Mesothelial cell of epicardium (in vitro differentiated cells): ENCODE measurements at regions not wholly inside any gene's neighbourhood (a gene's known extent, or its start where the extent isn't known, plus 50 kb on each side); places are given as distances from the start of the nearest gene placed in this dataset.

Experiments used
- DNase-seq, 2 experiments: peaks; one replicate each; pipeline ENCODE4 v3.0.0; 2021; ENCODE audit warnings: low spot score in 2 of 2; ENCODE audit not compliant: unreplicated experiment in 2 of 2
- H3K27ac Mint-ChIP-seq: 2 replicates; pipeline ENCODE4 v1.8.0; 2021; ENCODE audit warnings: mixed read lengths
- H3K27me3 Mint-ChIP-seq: 2 replicates; pipeline ENCODE4 v1.8.0; 2021; ENCODE audit warnings: low read depth, mixed read lengths
- H3K36me3 Mint-ChIP-seq: 2 replicates; pipeline ENCODE4 v1.8.0; 2021; ENCODE audit warnings: mixed read lengths
- H3K4me1 Mint-ChIP-seq: 2 replicates; pipeline ENCODE4 v1.8.0; 2021; ENCODE audit warnings: mixed read lengths
- H3K4me3 Mint-ChIP-seq: 2 replicates; pipeline ENCODE4 v1.8.0; 2021; ENCODE audit warnings: mild to moderate bottlenecking, moderate library complexity, mixed read lengths
- H3K9me3 Mint-ChIP-seq: 2 replicates; pipeline ENCODE4 v1.8.0; 2021; ENCODE audit warnings: mixed read lengths
- TF ChIP-seq, protein P1 (sequence below): fragments of 200-600 bp; sonication (generic); IDR thresholded peaks from one replicate; pipeline ENCODE4 v1.5.0; 2021; ENCODE audit warnings: antibody characterized with exemption; ENCODE audit not compliant: unreplicated experiment

- TF ChIP-seq, protein P1, sequence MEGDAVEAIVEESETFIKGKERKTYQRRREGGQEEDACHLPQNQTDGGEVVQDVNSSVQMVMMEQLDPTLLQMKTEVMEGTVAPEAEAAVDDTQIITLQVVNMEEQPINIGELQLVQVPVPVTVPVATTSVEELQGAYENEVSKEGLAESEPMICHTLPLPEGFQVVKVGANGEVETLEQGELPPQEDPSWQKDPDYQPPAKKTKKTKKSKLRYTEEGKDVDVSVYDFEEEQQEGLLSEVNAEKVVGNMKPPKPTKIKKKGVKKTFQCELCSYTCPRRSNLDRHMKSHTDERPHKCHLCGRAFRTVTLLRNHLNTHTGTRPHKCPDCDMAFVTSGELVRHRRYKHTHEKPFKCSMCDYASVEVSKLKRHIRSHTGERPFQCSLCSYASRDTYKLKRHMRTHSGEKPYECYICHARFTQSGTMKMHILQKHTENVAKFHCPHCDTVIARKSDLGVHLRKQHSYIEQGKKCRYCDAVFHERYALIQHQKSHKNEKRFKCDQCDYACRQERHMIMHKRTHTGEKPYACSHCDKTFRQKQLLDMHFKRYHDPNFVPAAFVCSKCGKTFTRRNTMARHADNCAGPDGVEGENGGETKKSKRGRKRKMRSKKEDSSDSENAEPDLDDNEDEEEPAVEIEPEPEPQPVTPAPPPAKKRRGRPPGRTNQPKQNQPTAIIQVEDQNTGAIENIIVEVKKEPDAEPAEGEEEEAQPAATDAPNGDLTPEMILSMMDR = no peak
- no peaks in the 10 kb centered on the region for H3K27me3 Mint-ChIP-seq
Measured at GRCh38 chr9:3035579-3036332, 191.9 kb upstream of the PUM3 start.

DNA sequence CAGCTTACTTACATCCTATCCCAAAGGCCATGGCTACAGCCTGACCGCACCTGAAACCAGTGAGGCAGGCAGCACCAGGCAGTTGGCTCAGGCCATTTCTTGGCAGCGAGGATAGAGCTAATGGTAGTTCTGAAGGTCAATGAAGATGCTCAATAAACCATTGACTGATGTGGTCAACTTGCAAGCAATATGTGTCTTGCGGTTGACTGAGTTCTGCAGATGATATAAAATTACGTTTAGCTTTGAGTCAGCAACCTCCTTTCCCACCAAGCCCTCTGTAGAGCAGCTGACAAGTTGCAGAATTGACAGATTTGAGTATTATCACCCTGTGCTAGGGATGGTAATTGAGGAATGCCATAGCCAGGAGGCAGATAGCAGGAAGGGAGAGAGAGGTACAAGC is 189.0 kb upstream of the PUM3 start:
- no peak overlapping the region for H3K4me3 Mint-ChIP-seq

More at GRCh38 chr9:3035579-3036332, 191.9 kb upstream of the PUM3 start:
- H3K27ac Mint-ChIP-seq = no peak overlapping the region
- H3K4me3 Mint-ChIP-seq = no peak overlapping the region
- H3K4me1 Mint-ChIP-seq = peaks cover 7% of the 10 kb centered on the region
- no peaks in the 10 kb centered on the region for H3K9me3 Mint-ChIP-seq
- H3K36me3 Mint-ChIP-seq = no peaks in the 10 kb centered on the region
- DNase-seq = no peak

DNA sequence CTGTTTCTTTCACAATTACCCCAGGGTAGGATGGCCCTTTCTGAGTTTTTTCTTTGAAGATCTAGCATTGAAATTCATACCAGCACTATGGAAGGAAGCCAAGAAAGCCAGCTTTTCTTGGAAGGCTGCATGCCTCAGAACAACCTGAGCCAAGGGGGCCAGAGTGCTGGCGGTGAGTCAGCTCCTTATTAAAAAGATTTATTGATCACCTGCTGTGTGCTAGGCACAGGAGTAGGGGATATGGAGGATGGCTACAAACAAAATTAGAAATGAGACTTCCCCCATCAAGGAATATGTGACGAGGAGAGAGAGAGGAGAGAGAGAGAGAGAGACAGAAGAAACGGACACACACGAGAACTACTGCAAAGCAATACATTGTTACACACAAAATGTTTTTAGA is 184.6 kb upstream of the PUM3 start:
- H3K36me3 Mint-ChIP-seq = no peaks in the 10 kb centered on the region
- peaks cover 35% of the 10 kb centered on the region for H3K4me1 Mint-ChIP-seq
- DNase-seq = no peak
- no peak overlapping the region for H3K4me3 Mint-ChIP-seq
- peaks cover 4% of the 10 kb centered on the region for H3K27me3 Mint-ChIP-seq
- H3K27ac Mint-ChIP-seq = peak overlapping the region; percentile 67
- TF ChIP-seq, protein P1 = no peak
- no peaks in the 10 kb centered on the region for H3K9me3 Mint-ChIP-seq

More for the DNA sequence above, 189.0 kb upstream of the PUM3 start:
- H3K4me1 Mint-ChIP-seq = peaks cover 17% of the 10 kb centered on the region
- no peaks in the 10 kb centered on the region for H3K9me3 Mint-ChIP-seq
- no peak overlapping the region for H3K27ac Mint-ChIP-seq
- H3K27me3 Mint-ChIP-seq = no peaks in the 10 kb centered on the region
- no peaks in the 10 kb centered on the region for H3K36me3 Mint-ChIP-seq
- no peak for DNase-seq
- TF ChIP-seq, protein P1 = no peak

- Mint-ChIP-seq H3K9me3 (no peaks in the 10 kb centered on the region), H3K4me3 (no peak overlapping the region), H3K27me3 (peaks cover 13% of the 10 kb centered on the region), H3K36me3 (no peaks in the 10 kb centered on the region), H3K4me1 (peaks cover 35% of the 10 kb centered on the region), H3K27ac (no peak overlapping the region)
- TF ChIP-seq, protein P1 = no peak
- no peak for DNase-seq
Measured at GRCh38 chr9:3027210-3027609, 183.3 kb upstream of the PUM3 start.

DNA sequence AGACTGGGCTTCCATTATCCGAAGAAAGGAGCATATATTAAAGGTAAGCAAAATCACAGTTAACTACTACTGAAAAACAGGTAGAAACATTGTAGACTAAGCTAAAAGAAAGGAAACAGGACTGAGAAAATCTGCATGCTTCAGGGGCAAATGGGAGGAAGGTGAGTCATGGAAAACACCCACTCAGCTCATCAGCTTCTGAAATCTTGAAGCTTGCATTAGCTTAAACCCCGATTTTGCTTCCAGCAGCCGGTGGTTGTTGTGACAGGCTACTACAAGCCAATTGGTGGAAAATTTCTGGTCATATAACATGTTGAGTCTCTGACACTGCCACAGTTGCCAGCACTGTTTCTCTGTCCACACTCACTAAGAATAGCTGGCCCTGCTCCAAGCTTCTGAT is 179.6 kb upstream of the PUM3 start:
- Mint-ChIP-seq H3K27ac (no peak overlapping the region), H3K9me3 (no peaks in the 10 kb centered on the region), H3K4me3 (no peak overlapping the region), H3K36me3 (no peaks in the 10 kb centered on the region), H3K27me3 (peaks cover 35% of the 10 kb centered on the region), H3K4me1 (peaks cover 23% of the 10 kb centered on the region)
- DNase-seq = no peak
- TF ChIP-seq, protein P1 = no peak
